ENCODE measurements at regions not wholly inside any gene's neighbourhood (a gene's known extent, or its start where the extent isn't known, plus 50 kb on each side); places are given as distances from the start of the nearest gene placed in this dataset.

DNA sequence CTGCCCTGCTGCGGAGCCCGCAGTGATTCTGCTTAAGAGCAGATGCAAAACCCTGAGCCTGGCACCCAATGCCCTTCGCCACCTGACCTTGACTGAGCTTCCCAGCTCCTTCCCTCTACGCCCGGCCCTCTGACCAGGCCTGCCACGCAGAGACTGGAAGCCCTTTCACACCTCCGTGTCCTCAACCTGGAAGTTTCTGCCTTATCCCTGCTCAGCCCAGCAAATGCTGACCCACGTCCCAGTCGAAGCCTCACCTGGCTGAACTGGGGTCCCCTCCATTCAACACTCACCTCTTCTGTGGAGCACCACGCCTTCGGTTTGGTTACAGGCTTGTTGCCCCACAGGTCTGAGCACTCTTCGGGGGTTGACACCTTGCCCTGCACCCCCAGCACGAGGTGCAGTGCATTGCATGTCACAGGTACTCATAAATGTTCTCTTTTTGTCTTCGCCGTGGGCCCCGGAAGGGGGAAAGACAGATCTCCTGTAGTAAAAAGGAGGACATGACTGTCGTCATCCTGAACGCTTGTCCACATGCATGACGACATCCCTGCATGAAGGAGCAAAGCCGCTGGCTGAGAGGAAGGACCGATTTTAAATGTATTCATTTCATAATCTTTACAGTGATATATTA lies 153.6 kb upstream of the TNRC6C start:
- TF ChIP-seq, protein P1, sequence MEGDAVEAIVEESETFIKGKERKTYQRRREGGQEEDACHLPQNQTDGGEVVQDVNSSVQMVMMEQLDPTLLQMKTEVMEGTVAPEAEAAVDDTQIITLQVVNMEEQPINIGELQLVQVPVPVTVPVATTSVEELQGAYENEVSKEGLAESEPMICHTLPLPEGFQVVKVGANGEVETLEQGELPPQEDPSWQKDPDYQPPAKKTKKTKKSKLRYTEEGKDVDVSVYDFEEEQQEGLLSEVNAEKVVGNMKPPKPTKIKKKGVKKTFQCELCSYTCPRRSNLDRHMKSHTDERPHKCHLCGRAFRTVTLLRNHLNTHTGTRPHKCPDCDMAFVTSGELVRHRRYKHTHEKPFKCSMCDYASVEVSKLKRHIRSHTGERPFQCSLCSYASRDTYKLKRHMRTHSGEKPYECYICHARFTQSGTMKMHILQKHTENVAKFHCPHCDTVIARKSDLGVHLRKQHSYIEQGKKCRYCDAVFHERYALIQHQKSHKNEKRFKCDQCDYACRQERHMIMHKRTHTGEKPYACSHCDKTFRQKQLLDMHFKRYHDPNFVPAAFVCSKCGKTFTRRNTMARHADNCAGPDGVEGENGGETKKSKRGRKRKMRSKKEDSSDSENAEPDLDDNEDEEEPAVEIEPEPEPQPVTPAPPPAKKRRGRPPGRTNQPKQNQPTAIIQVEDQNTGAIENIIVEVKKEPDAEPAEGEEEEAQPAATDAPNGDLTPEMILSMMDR (IDR thresholded peaks at IDR 0.05): no peak
- TF ChIP-seq ZFX (IDR thresholded peaks at IDR 0.05; ENCODE audit: borderline replicate concordance): no peak

All from 22Rv1 (cell line).